SK-N-SH treated with all-trans-retinoic acid at 6 μM for 48 hours (cell line): ENCODE measurements at regions not wholly inside any gene's neighbourhood (a gene's known extent, or its start where the extent isn't known, plus 50 kb on each side); places are given as distances from the start of the nearest gene placed in this dataset.

Experiments used
- ATAC-seq: fragments of 200-7000 bp; cut with Tn5 transposase; 3 replicates; pipeline ENCODE4 v1.9.1; 2020; ENCODE audit warnings: mild to moderate bottlenecking, moderate library complexity
- ARNTL ChIP-seq: fragments of 450-650 bp; formaldehyde crosslinking; IDR thresholded peaks from 2 replicates; pipeline ENCODE4 v1.5.0; 2020; ENCODE audit warnings: low read depth, mild to moderate bottlenecking, moderate library complexity, borderline replicate concordance
- BACH2 ChIP-seq: fragments of 250-450 bp; sonication (Bioruptor Pico); IDR thresholded peaks from 2 replicates; pipeline ENCODE4 v1.9.0; 2021; ENCODE audit warnings: mild to moderate bottlenecking, borderline replicate concordance
- CREB5 ChIP-seq: fragments of 250-450 bp; sonication (Bioruptor Pico); IDR thresholded peaks from 2 replicates; pipeline ENCODE4 v1.5.1; 2020; ENCODE audit warnings: low read depth, mild to moderate bottlenecking, moderate library complexity
- CSDC2 ChIP-seq: fragments of 250-450 bp; sonication (Bioruptor Pico); IDR thresholded peaks from 2 replicates; pipeline ENCODE4 v1.5.0; 2020; ENCODE audit warnings: mild to moderate bottlenecking, moderate library complexity
- CSRNP3 ChIP-seq: fragments of 250-450 bp; sonication (Bioruptor Pico); IDR thresholded peaks from 2 replicates; pipeline ENCODE4 v1.5.1; 2021; ENCODE audit warnings: mild to moderate bottlenecking, moderate library complexity
- ESRRG ChIP-seq: fragments of 250-450 bp; sonication (Bioruptor Pico); IDR thresholded peaks from 2 replicates; pipeline ENCODE4 v1.6.1; 2021; ENCODE audit warnings: mild to moderate bottlenecking
- GLIS3 ChIP-seq: fragments of 250-450 bp; sonication (Bioruptor Pico); IDR thresholded peaks from 2 replicates; pipeline ENCODE4 v1.5.0; 2020; ENCODE audit warnings: mild to moderate bottlenecking, moderate library complexity
- ISL1 ChIP-seq: fragments of 250-450 bp; sonication (Bioruptor Pico); IDR thresholded peaks from 2 replicates; pipeline ENCODE4 v2.1.2; 2022; ENCODE audit warnings: mild to moderate bottlenecking, moderate library complexity
- OSR1 ChIP-seq: fragments of 250-450 bp; sonication (Bioruptor Pico); IDR thresholded peaks from 2 replicates; pipeline ENCODE4 v1.8.0; 2022; ENCODE audit warnings: moderate library complexity, mild to moderate bottlenecking, inconsistent platforms
- PATZ1 ChIP-seq: fragments of 250-450 bp; sonication (Bioruptor Pico); IDR thresholded peaks from 2 replicates; pipeline ENCODE4 v1.8.0; 2020; ENCODE audit warnings: mild to moderate bottlenecking, moderate library complexity, borderline replicate concordance
- POU6F1 ChIP-seq: fragments of 250-450 bp; sonication (Bioruptor Pico); IDR thresholded peaks from 2 replicates; pipeline ENCODE4 v1.8.0; 2021; ENCODE audit warnings: low read depth, mild to moderate bottlenecking, moderate library complexity, borderline replicate concordance
- PPARA ChIP-seq: fragments of 250-450 bp; sonication (Bioruptor Pico); IDR thresholded peaks from 2 replicates; pipeline ENCODE4 v1.5.0; 2020; ENCODE audit warnings: mild to moderate bottlenecking, borderline replicate concordance
- RARB ChIP-seq: fragments of 250-450 bp; sonication (Bioruptor Pico); IDR thresholded peaks from 2 replicates; pipeline ENCODE4 v1.8.0; 2021; ENCODE audit warnings: mild to moderate bottlenecking, moderate library complexity
- SNAI2 ChIP-seq: fragments of 250-450 bp; sonication (Bioruptor Pico); IDR thresholded peaks from 2 replicates; pipeline ENCODE4 v1.5.0; 2020; ENCODE audit warnings: mild to moderate bottlenecking, moderate library complexity
- TCF4 ChIP-seq: fragments of 250-450 bp; sonication (Bioruptor Pico); IDR thresholded peaks from 2 replicates; pipeline ENCODE4 v1.8.0; 2021; ENCODE audit warnings: mild to moderate bottlenecking, moderate library complexity, borderline replicate concordance
- TOX ChIP-seq: fragments of 250-450 bp; sonication (Bioruptor Pico); IDR thresholded peaks from 2 replicates; pipeline ENCODE4 v1.8.0; 2021; ENCODE audit warnings: mild to moderate bottlenecking, moderate library complexity, borderline replicate concordance
- TSHZ2 ChIP-seq: fragments of 250-450 bp; sonication (Bioruptor Pico); IDR thresholded peaks from 2 replicates; pipeline ENCODE4 v1.5.0; 2020; ENCODE audit warnings: mild to moderate bottlenecking, moderate library complexity
- ZC3H10 ChIP-seq: fragments of 250-450 bp; sonication (Bioruptor Pico); IDR thresholded peaks from 2 replicates; pipeline ENCODE4 v1.5.1; 2021; ENCODE audit warnings: mild to moderate bottlenecking, moderate library complexity
- ZFP3 ChIP-seq: fragments of 250-450 bp; sonication (Bioruptor Pico); IDR thresholded peaks from 2 replicates; pipeline ENCODE4 v1.5.0; 2020; ENCODE audit warnings: mild to moderate bottlenecking, moderate library complexity
- ZFP30 ChIP-seq: fragments of 450-650 bp; formaldehyde crosslinking; IDR thresholded peaks from 2 replicates; pipeline ENCODE4 v1.5.0; 2022; ENCODE audit warnings: mild to moderate bottlenecking, moderate library complexity
- ZNF565 ChIP-seq: fragments of 450-650 bp; formaldehyde crosslinking; conservative IDR thresholded peaks from 2 replicates; pipeline ENCODE4 v1.5.0; 2020; ENCODE audit warnings: low read depth, mild to moderate bottlenecking, moderate library complexity
- ZNF70 ChIP-seq: fragments of 450-650 bp; formaldehyde crosslinking; IDR thresholded peaks from 2 replicates; pipeline ENCODE4 v1.5.0; 2020; ENCODE audit warnings: mild to moderate bottlenecking, moderate library complexity

GRCh38 chr2:237165405-237166276 is 80.0 kb downstream of the COPS8 start:
- TF ChIP-seq ZC3H10 (CRISPR knock-in tag) (no peak), ZNF70 (CRISPR knock-in tag) (no peak), ZNF565 (CRISPR knock-in tag) (no peak), SNAI2 (CRISPR knock-in tag) (no peak), TOX (CRISPR knock-in tag) (no peak), TCF4 (CRISPR knock-in tag) (no peak), ESRRG (no peak), PATZ1 (no peak), OSR1 (CRISPR knock-in tag) (no peak), CSRNP3 (CRISPR knock-in tag) (no peak), ISL1 (CRISPR knock-in tag) (no peak), CSDC2 (CRISPR knock-in tag) (no peak), BACH2 (CRISPR knock-in tag) (no peak), CREB5 (CRISPR knock-in tag) (no peak), POU6F1 (CRISPR knock-in tag) (no peak), ZFP3 (CRISPR knock-in tag) (no peak), ARNTL (CRISPR knock-in tag) (no peak), GLIS3 (CRISPR knock-in tag) (no peak), ZFP30 (CRISPR knock-in tag) (no peak), RARB (CRISPR knock-in tag) (no peak)
- peak; percentile 65; the same call in 2 of the 3 replicates for ATAC-seq

- TF ChIP-seq OSR1 (CRISPR knock-in tag) (no peak), BACH2 (CRISPR knock-in tag) (no peak), ISL1 (CRISPR knock-in tag) (no peak), ESRRG (no peak), ZNF70 (CRISPR knock-in tag) (no peak), ZFP30 (CRISPR knock-in tag) (no peak), TOX (CRISPR knock-in tag) (no peak), TSHZ2 (CRISPR knock-in tag) (no peak), ARNTL (CRISPR knock-in tag) (no peak), ZFP3 (CRISPR knock-in tag) (no peak), GLIS3 (CRISPR knock-in tag) (no peak), ZNF565 (CRISPR knock-in tag) (no peak), CSRNP3 (CRISPR knock-in tag) (no peak), CREB5 (CRISPR knock-in tag) (no peak), CSDC2 (CRISPR knock-in tag) (no peak), TCF4 (CRISPR knock-in tag) (no peak), PPARA (CRISPR knock-in tag) (no peak), ZC3H10 (CRISPR knock-in tag) (no peak), RARB (CRISPR knock-in tag) (no peak), SNAI2 (CRISPR knock-in tag) (no peak)
- no peak for ATAC-seq
Measured at GRCh38 chr2:237167038-237167437, 81.3 kb downstream of the COPS8 start.
